ENCODE measurements at regions not wholly inside any gene's neighbourhood (a gene's known extent, or its start where the extent isn't known, plus 50 kb on each side); places are given as distances from the start of the nearest gene placed in this dataset.

GRCh38 chr4:44563496-44563895 is 87.9 kb downstream of the YIPF7 start:
- no peak for DNase-seq (ENCODE audit: low spot score in 2 of 2)
- H3K4me1 ChIP-seq, result no peaks in the 10 kb centered on the region
- H3K4me3 ChIP-seq, result no peak overlapping the region
- H3K9me3 ChIP-seq, result peaks cover 0 to 10% of the 10 kb centered on the region in 2 donors
- H3K36me3 ChIP-seq, result no peaks in the 10 kb centered on the region
- H3K27ac ChIP-seq, result no peak overlapping the region
- H3K27me3 ChIP-seq, result no peaks in the 10 kb centered on the region
- TF ChIP-seq POLR2A (IDR thresholded peaks at IDR 0.05) (no peak), POLR2AphosphoS5 (IDR thresholded peaks at IDR 0.05) (no peak), CTCF (IDR thresholded peaks at IDR 0.05) (no peak)
- intact Hi-C loops (cut with DNase I; ENCODE audit: low total_unique reads), result loop anchor here (10.0 kb wide), 1 partner anchor 1149 kb away; no protein-coding TSS in a partner anchor

- intact Hi-C loops (cut with DNase I; ENCODE audit: low total_unique reads), result no loop called here
- no peak overlapping the region for H3K4me3 ChIP-seq
- no peak overlapping the region for H3K27ac ChIP-seq
- no peaks in the 10 kb centered on the region for H3K9me3 ChIP-seq
- H3K36me3 ChIP-seq, result no peaks in the 10 kb centered on the region
- H3K27me3 ChIP-seq, result no peaks in the 10 kb centered on the region
- no peak for DNase-seq (ENCODE audit: low spot score in 2 of 2)
- H3K4me1 ChIP-seq, result no peaks in the 10 kb centered on the region
- TF ChIP-seq CTCF (IDR thresholded peaks at IDR 0.05), result no peak
- no peak for TF ChIP-seq POLR2A (IDR thresholded peaks at IDR 0.05)
Observed at GRCh38 chr4:44558031-44558605, 93.3 kb downstream of the YIPF7 start.

- intact Hi-C loops (cut with DNase I; ENCODE audit: low total_unique reads), result no loop called here
- no peak for DNase-seq (ENCODE audit: low spot score in 2 of 2)
- TF ChIP-seq CTCF (IDR thresholded peaks at IDR 0.05), result no peak
- no peak for TF ChIP-seq POLR2A (IDR thresholded peaks at IDR 0.05)
- no peak for TF ChIP-seq POLR2AphosphoS5 (IDR thresholded peaks at IDR 0.05)
- H3K27ac ChIP-seq, result no peak overlapping the region
- no peak overlapping the region for H3K4me3 ChIP-seq
- H3K9me3 ChIP-seq, result no peaks in the 10 kb centered on the region
- no peaks in the 10 kb centered on the region for H3K36me3 ChIP-seq
- no peaks in the 10 kb centered on the region for H3K27me3 ChIP-seq
- H3K4me1 ChIP-seq, result no peaks in the 10 kb centered on the region
Observed at GRCh38 chr4:44554768-44555167, 96.7 kb downstream of the YIPF7 start.

- Histone ChIP-seq H3K4me1 (no peaks in the 10 kb centered on the region), H3K9me3 (no peaks in the 10 kb centered on the region), H3K27me3 (no peaks in the 10 kb centered on the region), H3K4me3 (no peak overlapping the region), H3K36me3 (no peaks in the 10 kb centered on the region), H3K27ac (no peak overlapping the region)
- DNase-seq (ENCODE audit: low spot score in 2 of 2), result no peak
- intact Hi-C loops (cut with DNase I; ENCODE audit: low total_unique reads), result no loop called here
- TF ChIP-seq CTCF (IDR thresholded peaks at IDR 0.05), result no peak
- TF ChIP-seq POLR2A (IDR thresholded peaks at IDR 0.05), result no peak
- no peak for TF ChIP-seq POLR2AphosphoS5 (IDR thresholded peaks at IDR 0.05)
Observed at GRCh38 chr4:44553180-44553579, 98.2 kb downstream of the YIPF7 start.

GRCh38 chr4:44545781-44546180 is 97.2 kb upstream of the KCTD8 start:
- Histone ChIP-seq H3K27ac (no peak overlapping the region), H3K27me3 (no peaks in the 10 kb centered on the region), H3K9me3 (no peaks in the 10 kb centered on the region), H3K36me3 (no peaks in the 10 kb centered on the region), H3K4me1 (no peaks in the 10 kb centered on the region), H3K4me3 (no peak overlapping the region)
- intact Hi-C loops (cut with DNase I; ENCODE audit: low total_unique reads), result no loop called here
- no peak for TF ChIP-seq POLR2AphosphoS5 (IDR thresholded peaks at IDR 0.05)
- no peak for TF ChIP-seq CTCF (IDR thresholded peaks at IDR 0.05)
- TF ChIP-seq POLR2A (IDR thresholded peaks at IDR 0.05), result no peak
- DNase-seq (ENCODE audit: low spot score in 2 of 2), result no peak

All from breast epithelium (tissue), 4 donors.